ENCODE measurements at regions not wholly inside any gene's neighbourhood (a gene's known extent, or its start where the extent isn't known, plus 50 kb on each side); places are given as distances from the start of the nearest gene placed in this dataset.

DNA sequence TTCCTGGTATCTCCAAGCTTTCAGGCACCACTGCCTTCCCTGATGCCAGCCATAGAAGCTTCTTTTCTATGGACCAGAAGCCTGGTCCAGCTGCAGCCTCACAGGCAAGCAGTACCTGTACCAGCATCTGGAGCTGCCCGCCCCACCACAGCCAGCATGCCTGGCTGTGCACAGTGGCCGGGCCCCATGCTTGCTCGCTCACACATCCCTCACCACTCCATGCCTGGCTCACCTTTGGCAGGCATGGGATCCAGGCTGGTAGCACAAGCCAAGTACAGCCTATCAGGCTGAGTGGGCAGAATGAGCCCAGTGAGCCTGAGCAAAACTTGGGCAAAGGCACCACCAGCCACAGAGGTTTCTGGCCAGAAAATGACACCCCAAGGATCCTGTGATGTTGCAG is 93.4 kb downstream of the TPRA1 start:
- TF ChIP-seq POLR2A (IDR thresholded peaks at IDR 0.05; ENCODE audit: low read length) (no peak), TP53 (CRISPR knock-in tag; IDR thresholded peaks at IDR 0.05) (no peak), EP300 (IDR thresholded peaks at IDR 0.05) (no peak), ZSCAN20 (CRISPR knock-in tag; IDR thresholded peaks at IDR 0.05) (no peak)
